A673 (cell line): ENCODE measurements at regions not wholly inside any gene's neighbourhood (a gene's known extent, or its start where the extent isn't known, plus 50 kb on each side); places are given as distances from the start of the nearest gene placed in this dataset.

ENCODE experiments used
- BruUV-seq: library from RNA; stranded (reverse); fragments of 400-500 nt; replicated peaks from 2 replicates; lab custom pipeline; 2021; lab: Mats Ljungman, UMichigan
- CTCF ChIA-PET: fragments of 300-600 bp; sonication (Branson Sonifier 250); formaldehyde crosslinking; loops from one replicate; lab custom pipeline; 2022; ENCODE audit warnings: antibody characterized with exemption; lab: Charles Lee
- POLR2A ChIA-PET: fragments of 300-600 bp; sonication (Branson Sonifier 250); formaldehyde crosslinking; loops from one replicate; lab custom pipeline; 2022; ENCODE audit warnings: antibody characterized with exemption; ENCODE audit not compliant: low non-redundant PET; lab: Charles Lee
- DNase-seq: peaks from one replicate; pipeline ENCODE4 v3.0.0-alpha.2; 2015; ENCODE audit warnings: low spot score
- H3K27ac ChIP-seq: fragments of 200-600 bp; sonication (generic); 2 replicates; pipeline ENCODE4 v1.5.1; 2016; ENCODE audit warnings: mixed run types, low read depth, mild to moderate bottlenecking, mixed read lengths, antibody characterized with exemption, low read length; ENCODE audit not compliant: poor library complexity, severe bottlenecking
- H3K27me3 ChIP-seq: fragments of 200-600 bp; sonication (generic); replicated peaks from 2 replicates; pipeline ENCODE4 v1.6.1; 2017; ENCODE audit warnings: mixed run types, low read depth, mild to moderate bottlenecking, mixed read lengths, antibody characterized with exemption, low read length; ENCODE audit not compliant: insufficient read depth, poor library complexity
- H3K36me3 ChIP-seq: fragments of 200-600 bp; sonication (generic); 2 replicates; pipeline ENCODE4 v1.6.1; 2016; ENCODE audit warnings: mixed run types, mild to moderate bottlenecking, mixed read lengths, antibody characterized with exemption, low read length; ENCODE audit not compliant: insufficient read depth, poor library complexity, severe bottlenecking
- H3K4me1 ChIP-seq: fragments of 200-600 bp; sonication (generic); 2 replicates; pipeline ENCODE4 v1.6.1; 2017; ENCODE audit warnings: mixed run types, mild to moderate bottlenecking, mixed read lengths, antibody characterized with exemption, low read length; ENCODE audit not compliant: insufficient read depth, poor library complexity, severe bottlenecking
- H3K4me3 ChIP-seq: fragments of 200-600 bp; sonication (generic); 2 replicates; pipeline ENCODE4 v1.5.1; 2016; ENCODE audit warnings: low read depth, mixed run types, mild to moderate bottlenecking, mixed read lengths, low read length; ENCODE audit not compliant: poor library complexity, severe bottlenecking
- H3K9me3 ChIP-seq: fragments of 200-600 bp; sonication (generic); 2 replicates; pipeline ENCODE4 v1.6.1; 2016; ENCODE audit warnings: mixed run types, low read depth, mild to moderate bottlenecking, mixed read lengths, antibody characterized with exemption, low read length; ENCODE audit not compliant: poor library complexity, severe bottlenecking
- CTCF ChIP-seq: fragments of 300-800, 200-600 bp; sonication (generic); conservative IDR thresholded peaks from 2 replicates; pipeline ENCODE4 v1.5.1; 2017; ENCODE audit warnings: low read depth, mild to moderate bottlenecking, antibody characterized with exemption, low read length, moderate library complexity, mixed read lengths
- EZH2 ChIP-seq: fragments of 200-600 bp; sonication (generic); IDR thresholded peaks from 2 replicates; pipeline ENCODE4 v1.6.1; 2017; ENCODE audit warnings: borderline replicate concordance, low read depth, mild to moderate bottlenecking, mixed read lengths, antibody characterized with exemption, low read length; ENCODE audit not compliant: poor library complexity, severe bottlenecking
- intact Hi-C: fragments of 100-400 bp; cut with micrococcal nuclease; formaldehyde crosslinking; loops from one replicate; pipeline ENCODE4 v1.10.0; 2022; ENCODE audit not compliant: unreplicated experiment

DNA sequence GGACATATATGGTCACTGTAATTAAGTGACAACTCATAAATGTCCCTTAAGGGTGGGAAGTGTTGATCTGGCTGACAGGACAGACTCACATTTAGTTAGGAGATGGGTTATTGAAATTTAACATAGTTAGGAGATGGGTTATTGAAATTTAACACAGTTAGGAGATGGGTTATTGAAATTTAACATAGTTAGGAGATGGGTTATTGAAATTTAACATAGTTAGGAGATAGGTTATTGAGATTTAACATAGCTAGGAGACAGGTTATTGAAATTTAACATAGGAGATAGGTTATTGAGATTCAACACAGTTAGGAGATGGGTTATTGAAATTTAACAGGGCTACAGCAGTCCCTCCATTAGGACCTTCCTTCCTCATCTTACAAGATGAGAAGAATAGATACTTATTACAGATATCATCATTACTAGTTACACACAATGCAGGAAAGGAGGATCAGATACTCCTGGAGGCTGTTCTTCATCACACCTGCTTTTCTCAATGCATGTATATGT lies 98.5 kb downstream of the MTNR1B start:
- intact Hi-C loops: no loop called here
- H3K4me1 ChIP-seq: no peaks in the 10 kb centered on the region
- no peak overlapping the region for H3K27ac ChIP-seq
- TF ChIP-seq CTCF (no peak), EZH2 (no peak)
- H3K36me3 ChIP-seq: no peaks in the 10 kb centered on the region
- H3K4me3 ChIP-seq: no peak overlapping the region
- no TSS peak for BruUV-seq
- ChIA-PET POLR2A (no interaction called here), CTCF (no interaction called here)
- no peaks in the 10 kb centered on the region for H3K9me3 ChIP-seq
- peaks cover 7% of the 10 kb centered on the region for H3K27me3 ChIP-seq
- DNase-seq: no peak

- H3K9me3 ChIP-seq: no peaks in the 10 kb centered on the region
- CTCF ChIA-PET: no interaction called here
- H3K27me3 ChIP-seq: peaks cover 7% of the 10 kb centered on the region
- no peaks in the 10 kb centered on the region for H3K4me1 ChIP-seq
- H3K36me3 ChIP-seq: no peaks in the 10 kb centered on the region
- no peak for DNase-seq
- POLR2A ChIA-PET: no interaction called here
- TF ChIP-seq EZH2: no peak
- no peak for TF ChIP-seq CTCF
- H3K4me3 ChIP-seq: no peak overlapping the region
- no TSS peak for BruUV-seq
- intact Hi-C loops: no loop called here
- no peak overlapping the region for H3K27ac ChIP-seq
These were observed 102.9 kb downstream of the MTNR1B start for GRCh38 chr11:93072229-93072914.

DNA sequence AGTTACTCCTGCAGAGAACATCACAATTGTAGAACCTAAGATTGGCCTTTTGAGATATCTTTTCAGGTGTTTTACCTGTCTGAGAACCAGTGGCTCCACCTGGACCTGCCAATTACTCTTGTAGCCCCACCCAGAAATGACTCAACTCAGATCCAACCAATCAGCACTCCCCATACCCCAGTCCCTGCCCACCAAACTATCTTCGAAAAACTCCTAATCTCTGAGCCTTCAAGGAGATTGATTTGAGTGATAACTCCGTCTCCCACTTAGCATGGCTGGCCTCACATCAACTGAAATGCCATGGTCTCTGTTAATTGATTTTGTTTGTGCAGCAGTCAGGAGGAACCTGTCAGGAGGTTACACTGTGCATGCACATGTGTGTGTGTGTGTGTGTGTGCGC lies 103.6 kb downstream of the MTNR1B start:
- Histone ChIP-seq H3K36me3 (no peaks in the 10 kb centered on the region), H3K9me3 (no peaks in the 10 kb centered on the region), H3K4me3 (no peak overlapping the region), H3K27ac (no peak overlapping the region), H3K27me3 (peaks cover 10% of the 10 kb centered on the region), H3K4me1 (no peaks in the 10 kb centered on the region)
- ChIA-PET CTCF (no interaction called here), POLR2A (no interaction called here)
- no peak for DNase-seq
- TF ChIP-seq CTCF (no peak), EZH2 (no peak)
- no TSS peak for BruUV-seq
- intact Hi-C loops: no loop called here
